GM19395 (cell line): ENCODE measurements at regions not wholly inside any gene's neighbourhood (a gene's known extent, or its start where the extent isn't known, plus 50 kb on each side); places are given as distances from the start of the nearest gene placed in this dataset.

Experiments
- ATAC-seq: cut with Tn5 transposase; IDR thresholded peaks from one replicate; pipeline ENCODE4 v1.9.1; 2021; ENCODE audit warnings: mild to moderate bottlenecking, moderate library complexity; ENCODE audit not compliant: unreplicated experiment

GRCh38 chr11:112507281-112507680 lies 246.6 kb upstream of the PLET1 start:
- no peak for ATAC-seq

DNA sequence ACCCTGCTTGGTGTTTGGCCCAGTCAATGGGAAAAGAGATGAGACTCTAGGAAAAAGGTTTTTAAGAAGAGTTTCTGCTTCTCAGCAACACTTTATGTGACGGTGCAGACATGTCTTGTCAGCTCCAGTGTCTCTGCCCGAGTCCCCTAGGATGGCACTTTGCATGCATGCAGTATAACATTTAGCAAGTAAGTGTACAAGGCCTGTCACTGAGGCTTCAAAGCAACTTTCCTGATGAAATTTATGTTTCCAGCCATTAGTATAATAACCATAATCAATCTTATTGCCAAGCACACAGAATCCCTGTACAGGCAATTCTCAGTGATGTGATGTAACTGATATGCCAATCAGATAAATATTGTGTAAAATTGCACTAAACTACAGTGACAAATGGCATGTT lies 248.1 kb upstream of the PLET1 start:
- no peak for ATAC-seq

GRCh38 chr11:112509300-112509699 lies 248.6 kb upstream of the PLET1 start:
- ATAC-seq = no peak

- no peak for ATAC-seq
Measured at GRCh38 chr11:112511271-112511670, 250.6 kb upstream of the PLET1 start.

DNA sequence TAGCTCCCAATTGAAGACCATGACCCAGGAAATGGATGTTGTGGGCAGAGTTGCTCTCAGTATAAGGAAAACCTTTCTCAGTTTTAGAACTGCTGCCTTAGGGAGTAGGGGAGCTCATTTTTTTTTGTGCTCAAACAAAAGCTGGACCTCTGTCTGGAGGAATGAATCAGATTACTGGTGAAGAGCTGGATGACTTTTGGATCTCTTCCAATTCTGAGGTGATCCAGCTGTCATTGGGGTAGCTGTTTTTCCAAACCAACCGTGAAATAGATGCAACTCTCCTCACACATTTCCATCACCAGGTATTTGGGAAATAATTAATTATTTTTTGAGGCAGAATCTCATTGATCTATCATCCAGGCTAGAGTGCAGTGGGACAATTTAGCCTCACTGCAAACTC lies 251.3 kb upstream of the PLET1 start:
- no peak for ATAC-seq

DNA sequence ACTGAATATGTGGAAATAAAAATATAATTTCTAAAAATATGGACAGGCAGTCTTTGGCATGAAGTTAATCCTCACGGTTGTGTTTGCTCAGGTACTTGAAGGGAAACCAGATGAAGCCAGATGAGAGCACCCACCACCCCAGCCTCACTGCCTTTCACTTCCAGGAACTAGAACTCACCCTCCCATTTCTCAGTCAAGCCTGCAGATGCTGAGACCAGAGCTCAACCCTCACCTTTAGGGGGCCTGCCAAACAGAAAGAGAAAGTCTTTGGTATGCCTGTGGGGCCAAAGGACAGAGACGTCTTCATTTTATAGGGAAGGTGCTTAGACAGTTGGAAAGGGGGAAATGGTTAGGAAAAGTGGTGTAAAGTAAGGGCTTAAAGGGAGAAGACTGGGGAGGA lies 252.8 kb upstream of the PLET1 start:
- ATAC-seq = no peak

DNA sequence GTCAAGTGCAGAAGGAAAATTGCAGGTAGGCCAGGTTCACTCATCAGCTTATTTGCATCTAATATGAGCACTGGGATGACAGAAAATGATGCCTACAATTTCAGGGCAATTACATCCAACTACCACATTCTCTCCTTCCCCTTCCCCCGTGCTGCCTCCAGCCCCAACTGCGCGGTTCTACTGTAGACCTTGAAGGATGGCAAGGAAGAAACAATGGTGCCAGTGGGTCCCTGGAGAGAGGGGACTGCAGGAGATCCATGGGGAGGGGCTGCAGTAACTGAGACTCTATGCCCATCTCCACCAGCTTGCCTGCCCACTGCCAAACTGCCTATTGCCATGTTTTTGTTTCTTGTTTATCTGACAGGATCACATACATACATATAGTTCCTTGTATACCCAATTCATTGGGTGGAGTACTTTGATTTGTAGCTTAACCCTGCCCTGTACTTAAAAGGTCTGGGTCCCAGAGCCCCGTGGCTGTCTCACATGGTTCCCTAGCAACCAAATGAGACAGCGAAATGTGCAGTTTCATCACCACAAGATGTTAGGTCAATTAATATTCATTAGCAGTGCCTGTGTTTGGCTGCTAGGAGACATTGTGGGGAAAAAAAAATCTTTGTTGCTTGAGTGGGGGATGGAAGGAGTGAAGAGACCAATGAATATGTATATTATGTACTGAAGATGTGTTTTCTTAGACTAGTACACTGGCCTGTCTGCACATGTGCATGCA lies 253.5 kb upstream of the PLET1 start:
- no peak for ATAC-seq

DNA sequence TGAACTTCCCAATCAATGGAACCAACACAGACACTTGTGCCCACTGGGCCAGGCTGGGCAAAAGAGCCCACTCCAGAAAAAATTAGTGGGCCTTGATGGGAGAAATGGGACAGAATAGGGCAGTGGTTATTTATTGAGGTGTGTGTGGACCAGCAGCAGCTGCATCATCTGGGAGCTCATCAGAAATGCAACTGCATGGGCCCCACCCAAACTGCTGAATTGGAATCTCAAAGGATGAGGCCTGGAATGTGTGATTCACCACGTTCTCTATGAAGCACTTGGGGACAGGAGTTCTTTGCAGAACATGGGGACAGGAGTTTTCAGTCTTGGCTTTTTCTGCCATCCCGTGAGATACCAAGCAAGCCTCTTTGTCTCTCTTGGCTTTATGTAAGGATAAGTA lies 255.6 kb upstream of the PLET1 start:
- ATAC-seq = no peak

DNA sequence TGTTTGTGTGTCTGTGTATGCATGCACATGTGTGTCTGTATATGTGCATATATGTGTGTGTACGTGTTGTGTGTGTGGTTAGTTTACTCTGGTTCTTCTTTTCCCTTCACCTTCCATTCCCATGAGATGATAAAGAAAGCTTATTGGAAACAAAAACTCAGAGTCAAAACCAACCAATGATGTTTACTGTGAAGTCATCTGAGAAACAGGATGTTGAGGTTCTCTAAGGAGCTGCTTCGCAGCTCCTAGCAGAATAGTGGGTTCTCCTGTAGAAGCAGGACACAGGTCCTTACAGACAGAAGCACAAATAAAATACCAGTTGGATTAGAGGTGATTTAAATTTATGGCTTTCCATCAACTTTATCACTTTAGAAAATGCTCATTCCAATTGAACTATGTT lies 256.1 kb upstream of the PLET1 start:
- ATAC-seq = no peak

DNA sequence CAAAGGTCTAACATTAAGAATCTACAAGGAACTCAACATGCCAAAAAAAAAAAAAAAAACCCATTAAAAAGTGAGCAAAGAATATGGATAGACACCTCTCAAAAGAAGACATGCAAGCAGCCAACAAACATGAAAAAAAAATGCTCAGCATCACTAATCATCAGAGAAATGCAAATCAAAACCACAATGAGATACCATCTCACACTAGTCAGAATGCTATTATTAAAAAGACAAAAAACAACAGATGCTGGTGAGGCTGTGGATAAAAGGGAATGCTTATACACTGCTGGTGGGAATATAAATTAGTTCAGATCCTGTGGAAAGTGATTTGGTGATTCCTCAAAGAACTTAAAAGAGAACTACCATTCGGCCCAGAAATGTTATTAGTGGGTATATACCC lies 257.7 kb upstream of the PLET1 start:
- ATAC-seq = no peak

DNA sequence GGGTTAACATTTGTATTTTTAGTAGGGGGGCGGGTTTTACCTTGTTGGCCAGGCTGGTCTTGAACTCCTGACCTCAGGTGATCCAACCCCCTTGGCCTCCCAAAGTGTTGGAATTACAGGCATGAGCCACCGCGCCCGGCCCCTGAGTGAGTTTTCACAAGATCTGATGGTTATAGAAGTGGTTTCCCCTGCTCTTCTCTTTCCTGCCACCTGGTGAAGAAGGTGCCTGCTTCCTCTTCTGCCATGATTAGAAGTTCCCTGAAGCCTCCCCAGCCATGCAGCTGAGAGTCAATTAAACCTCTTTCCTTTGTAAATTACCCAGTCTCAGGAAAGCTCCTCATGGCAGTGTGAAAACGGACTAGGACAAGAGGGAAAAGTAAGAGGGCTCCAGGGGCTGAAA lies 259.1 kb upstream of the PLET1 start:
- ATAC-seq = no peak

DNA sequence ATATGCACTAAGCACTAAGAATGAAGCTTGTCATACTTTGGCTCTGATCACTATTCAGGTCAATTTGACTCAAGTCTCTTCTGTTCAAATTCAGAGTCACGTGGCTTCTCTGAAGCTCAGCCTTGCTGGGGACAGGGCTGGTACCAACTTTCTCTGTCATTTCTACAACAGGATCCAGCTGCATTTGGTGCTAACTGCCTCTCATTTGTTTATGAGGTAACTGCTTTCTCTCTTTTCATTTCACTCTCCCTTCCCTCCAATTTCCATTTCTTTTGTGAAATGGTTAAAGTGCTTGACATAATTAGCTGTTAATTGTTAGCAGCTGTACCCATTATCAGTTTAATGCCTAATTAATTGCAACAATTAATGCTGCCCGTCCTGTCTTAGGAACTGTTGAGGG lies 259.7 kb upstream of the PLET1 start:
- no peak for ATAC-seq

DNA sequence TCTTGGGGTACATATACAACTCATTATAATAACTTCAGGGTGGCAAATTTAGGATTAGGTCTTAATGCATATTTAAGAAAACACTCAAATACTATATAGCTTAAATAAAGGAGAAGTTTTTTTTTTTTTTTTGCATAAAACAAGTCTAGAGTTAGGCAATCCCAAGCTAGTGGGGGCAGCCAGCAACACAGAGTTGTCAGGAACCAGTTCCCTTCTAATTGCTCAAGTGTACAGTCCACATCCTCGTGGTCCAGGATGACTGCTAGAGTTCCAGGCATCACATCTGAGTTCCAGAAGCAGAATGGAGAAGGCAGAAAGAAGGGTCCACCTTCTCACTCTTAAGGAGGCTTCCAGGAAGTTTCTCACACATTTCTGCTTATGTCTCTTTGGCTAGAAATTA lies 261.9 kb upstream of the PLET1 start:
- ATAC-seq = no peak

- no peak for ATAC-seq
Measured at GRCh38 chr11:112523031-112523430, 262.4 kb upstream of the PLET1 start.

GRCh38 chr11:112523477-112523876 lies 262.8 kb upstream of the PLET1 start:
- ATAC-seq = no peak

- ATAC-seq = no peak
Measured at GRCh38 chr11:112523951-112524350, 263.3 kb upstream of the PLET1 start.

DNA sequence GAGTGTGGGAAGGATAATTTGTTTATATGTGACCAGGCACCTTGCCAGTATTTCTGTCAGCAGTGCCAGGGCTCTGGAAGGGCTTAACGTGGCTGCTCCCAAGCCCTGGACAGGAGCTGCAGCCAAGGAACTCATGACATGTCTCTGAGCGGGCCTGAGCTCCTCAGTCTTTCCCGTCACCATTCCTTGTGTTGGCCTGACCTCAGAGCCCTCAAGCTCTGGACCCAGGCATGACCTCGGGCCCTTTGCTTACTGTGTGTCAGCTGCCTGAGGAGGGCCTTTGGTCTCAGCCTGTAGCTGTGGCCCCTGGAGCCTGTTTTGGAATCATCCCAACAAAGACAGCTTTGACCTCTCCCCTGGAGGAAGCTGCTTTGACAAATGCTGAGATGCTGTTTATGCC lies 264.1 kb upstream of the PLET1 start:
- ATAC-seq = no peak

DNA sequence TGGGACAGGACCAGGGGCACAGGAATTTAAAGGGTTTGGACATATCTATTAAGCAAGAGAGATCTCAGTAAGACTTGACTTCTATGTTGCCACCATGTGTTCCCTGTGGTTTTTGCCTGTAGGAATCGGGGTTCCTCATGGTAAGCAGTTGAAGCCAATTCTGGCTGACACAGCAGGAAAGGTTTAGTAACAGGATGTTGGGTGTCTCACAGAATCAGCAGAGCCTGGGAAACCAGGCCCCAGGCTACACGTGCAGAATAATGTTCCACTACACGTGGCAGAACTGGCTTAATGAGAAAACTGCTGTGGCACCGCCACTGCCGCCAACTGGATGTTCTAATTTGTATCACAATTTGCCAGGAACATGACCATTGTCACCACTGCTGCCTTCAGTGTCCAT lies 264.6 kb upstream of the PLET1 start:
- no peak for ATAC-seq

DNA sequence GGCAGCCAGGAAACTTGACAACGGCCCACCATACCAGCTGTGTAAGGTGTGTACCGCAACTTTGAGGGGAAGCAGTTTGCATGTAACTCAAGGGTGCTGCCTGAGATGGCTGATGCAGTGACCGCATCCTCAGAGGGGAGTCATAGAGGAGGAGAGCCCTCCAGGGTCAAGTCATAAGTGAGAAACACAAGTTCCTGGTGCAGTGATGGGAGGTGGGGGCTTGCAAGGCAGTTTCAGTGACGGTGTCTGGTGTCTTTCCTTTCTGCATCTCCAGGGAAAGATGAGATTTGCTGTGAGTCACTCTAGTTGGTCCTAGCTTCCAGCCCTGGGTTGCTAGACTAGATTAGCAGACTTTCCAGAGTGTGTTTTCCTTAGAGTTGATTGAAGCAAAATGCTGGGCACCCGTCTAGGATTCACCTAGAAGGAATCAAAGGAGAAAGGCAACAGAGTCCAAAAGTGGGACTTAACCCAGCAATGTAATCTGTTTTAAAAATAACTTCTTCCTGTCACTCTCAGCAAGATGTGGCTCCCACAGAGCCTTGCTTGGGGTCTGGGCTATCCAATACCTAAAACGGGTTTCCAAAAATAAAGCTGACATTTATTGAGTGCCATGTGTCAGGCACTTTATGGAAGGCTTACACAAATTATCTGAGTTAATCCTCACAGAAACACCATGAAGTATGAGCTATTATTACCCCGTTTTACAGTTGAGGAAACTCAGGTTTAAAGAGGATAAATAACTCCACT lies 265.4 kb upstream of the PLET1 start:
- ATAC-seq = no peak

DNA sequence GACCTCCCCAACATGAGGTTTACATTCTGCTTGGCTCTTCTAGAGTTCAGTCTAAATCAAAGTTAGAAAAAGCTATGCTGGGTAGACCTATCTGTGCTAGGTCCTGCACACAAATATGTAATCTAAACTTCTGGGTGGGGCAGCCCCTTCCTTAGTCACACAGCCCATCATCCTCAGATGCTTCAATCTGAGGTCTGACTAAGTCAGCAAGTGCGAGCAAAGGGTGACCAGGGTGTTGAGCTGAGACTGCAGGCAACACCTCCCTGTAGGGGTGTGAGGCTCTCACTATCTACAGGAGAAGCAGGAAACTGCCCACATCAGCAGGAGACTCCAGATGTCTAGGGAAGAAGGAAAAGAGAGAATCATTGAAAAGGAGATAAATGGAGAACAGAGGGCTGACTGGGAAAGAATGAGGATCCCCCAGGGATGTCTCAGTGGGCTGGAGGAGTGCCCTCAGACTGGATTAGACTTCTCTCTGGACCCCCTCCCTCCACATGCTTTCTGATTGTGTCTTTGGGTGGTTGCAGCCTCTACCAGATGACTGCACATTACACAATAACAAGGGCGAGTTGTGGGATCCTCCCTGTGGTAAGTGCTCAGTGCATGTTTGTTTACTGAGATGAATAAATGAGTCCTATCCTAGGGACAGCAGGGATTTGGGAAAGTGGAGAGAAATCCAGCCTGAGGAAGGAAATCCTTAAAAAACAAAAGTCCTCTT lies 266.2 kb upstream of the PLET1 start:
- ATAC-seq = no peak

- ATAC-seq = no peak
Measured at GRCh38 chr11:112529071-112529470, 268.4 kb upstream of the PLET1 start.

GRCh38 chr11:112532506-112532905 lies 271.8 kb upstream of the PLET1 start:
- no peak for ATAC-seq
